Body of pancreas (tissue), 4 donors: ENCODE measurements at regions not wholly inside any gene's neighbourhood (a gene's known extent, or its start where the extent isn't known, plus 50 kb on each side); places are given as distances from the start of the nearest gene placed in this dataset.

Experiments used
- CTCF ChIP-seq, 7 experiments: fragments of 450-650 bp in 4 of 7; fragments of 200-600 bp in 3 of 7; sonication (generic) in 3 of 7; IDR thresholded peaks; one replicate each; pipeline ENCODE4 v1.5.1; 2016 to 2019; ENCODE audit warnings: antibody characterized with exemption in 7 of 7
- POLR2A ChIP-seq, 3 donors: fragments of 450-650 bp; IDR thresholded peaks; one replicate each; pipeline ENCODE4 v1.6.1; 2016; ENCODE audit warnings: antibody characterized with exemption in 3 of 3, mild to moderate bottlenecking in 2 of 3

DNA sequence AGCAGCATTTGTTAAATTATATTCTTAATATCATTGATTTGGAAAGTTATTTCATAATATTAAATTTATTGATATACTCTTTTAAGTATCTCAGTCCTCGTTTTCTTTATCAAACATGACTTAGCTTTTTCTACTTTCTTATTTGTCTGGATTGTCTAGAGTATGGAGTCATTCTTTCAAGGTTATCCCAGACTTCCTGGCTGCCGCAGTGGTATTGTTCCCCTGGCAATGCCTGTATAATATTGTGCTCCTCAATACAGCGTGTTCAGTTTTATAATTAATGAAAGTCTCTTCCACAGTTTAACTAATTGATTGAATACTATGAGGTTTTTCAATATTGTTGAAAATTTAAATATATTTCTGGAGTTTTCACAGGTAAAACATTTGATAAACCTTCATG lies 310.9 kb downstream of the ANKRD50 start:
- TF ChIP-seq POLR2A (IDR thresholded peaks at IDR 0.05) (no peak), CTCF (IDR thresholded peaks at IDR 0.05) (no peak)
